KMS-11 (cell line): ENCODE measurements at regions not wholly inside any gene's neighbourhood (a gene's known extent, or its start where the extent isn't known, plus 50 kb on each side); places are given as distances from the start of the nearest gene placed in this dataset.

ENCODE experiments used
- H2AFZ ChIP-seq: fragments of 200-600 bp; sonication (generic); 2 replicates; pipeline ENCODE4 v1.6.1; 2016; ENCODE audit warnings: antibody characterized with exemption, mixed run types, low read depth
- H3K27ac ChIP-seq: fragments of 200-600 bp; sonication (generic); 2 replicates; pipeline ENCODE4 v1.6.1; 2016; ENCODE audit warnings: mild to moderate bottlenecking, mixed run types
- H3K27me3 ChIP-seq: fragments of 200-600 bp; sonication (generic); 2 replicates; pipeline ENCODE4 v1.6.1; 2017; ENCODE audit warnings: mild to moderate bottlenecking, low read depth, mixed run types, moderate library complexity; ENCODE audit not compliant: insufficient read depth
- H3K36me3 ChIP-seq: fragments of 200-600 bp; sonication (generic); 2 replicates; pipeline ENCODE4 v1.6.1; 2017; ENCODE audit warnings: mild to moderate bottlenecking, mixed run types; ENCODE audit not compliant: insufficient read depth
- H3K4me1 ChIP-seq: fragments of 200-600 bp; sonication (generic); 2 replicates; pipeline ENCODE4 v1.6.1; 2016; ENCODE audit warnings: mild to moderate bottlenecking, low read depth, mixed run types; ENCODE audit not compliant: poor library complexity, severe bottlenecking
- H3K4me2 ChIP-seq: fragments of 200-600 bp; sonication (generic); 2 replicates; pipeline ENCODE4 v1.7.0; 2016; ENCODE audit warnings: mild to moderate bottlenecking, mixed run types
- H3K4me3 ChIP-seq: fragments of 200-600 bp; sonication (generic); IDR thresholded peaks from 2 replicates; pipeline ENCODE4 v1.6.1; 2017; ENCODE audit warnings: low read depth, low read length, mixed read lengths; ENCODE audit not compliant: insufficient read depth
- H3K79me2 ChIP-seq: fragments of 200-600 bp; sonication (generic); 2 replicates; pipeline ENCODE4 v1.6.1; 2016; ENCODE audit warnings: low read depth, mixed run types; ENCODE audit not compliant: insufficient read depth
- H3K9ac ChIP-seq: fragments of 200-600 bp; sonication (generic); 2 replicates; pipeline ENCODE4 v1.6.1; 2016; ENCODE audit warnings: mild to moderate bottlenecking, mixed run types
- H4K20me1 ChIP-seq: fragments of 200-600 bp; sonication (generic); 2 replicates; pipeline ENCODE4 v1.6.1; 2016; ENCODE audit warnings: mild to moderate bottlenecking, mixed run types; ENCODE audit not compliant: insufficient read depth
- TF ChIP-seq, protein P1 (sequence below): fragments of 200-600 bp; sonication (generic); conservative IDR thresholded peaks from 2 replicates; pipeline ENCODE4 v1.6.1; 2017; ENCODE audit warnings: low read depth, mild to moderate bottlenecking, antibody characterized with exemption, low read length, moderate library complexity, mixed read lengths

DNA sequence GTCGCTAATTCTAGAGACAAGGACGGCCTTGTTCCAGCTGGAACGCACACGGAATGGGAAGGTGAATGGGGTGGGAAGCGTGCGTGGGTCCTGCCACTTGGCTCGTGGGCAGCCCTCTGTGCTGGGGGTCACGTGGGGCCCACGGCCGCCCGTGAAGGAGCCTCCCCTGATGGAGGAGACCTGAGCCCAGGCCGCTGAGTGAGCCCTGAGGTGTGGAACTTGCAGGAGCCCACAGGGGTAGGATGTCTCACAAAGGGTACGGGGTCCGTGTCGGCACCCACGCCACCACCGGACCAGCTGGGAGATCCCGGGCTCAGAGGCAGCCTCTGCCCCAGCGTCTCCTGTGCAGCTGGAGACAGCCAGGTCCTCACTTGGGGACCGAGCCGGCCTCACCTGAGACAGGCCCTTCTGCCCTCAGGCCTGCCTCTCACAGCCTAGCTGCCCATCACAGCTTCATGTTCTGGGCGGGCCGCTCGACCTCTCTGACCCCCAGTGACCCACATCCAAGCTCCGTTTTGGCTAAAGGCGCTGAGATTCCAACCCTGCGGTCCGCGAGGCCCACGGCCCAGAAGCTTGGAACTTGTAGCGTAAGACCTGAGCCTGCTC, 84.8 kb downstream of the FOXL3 start:
- TF ChIP-seq, protein P1, sequence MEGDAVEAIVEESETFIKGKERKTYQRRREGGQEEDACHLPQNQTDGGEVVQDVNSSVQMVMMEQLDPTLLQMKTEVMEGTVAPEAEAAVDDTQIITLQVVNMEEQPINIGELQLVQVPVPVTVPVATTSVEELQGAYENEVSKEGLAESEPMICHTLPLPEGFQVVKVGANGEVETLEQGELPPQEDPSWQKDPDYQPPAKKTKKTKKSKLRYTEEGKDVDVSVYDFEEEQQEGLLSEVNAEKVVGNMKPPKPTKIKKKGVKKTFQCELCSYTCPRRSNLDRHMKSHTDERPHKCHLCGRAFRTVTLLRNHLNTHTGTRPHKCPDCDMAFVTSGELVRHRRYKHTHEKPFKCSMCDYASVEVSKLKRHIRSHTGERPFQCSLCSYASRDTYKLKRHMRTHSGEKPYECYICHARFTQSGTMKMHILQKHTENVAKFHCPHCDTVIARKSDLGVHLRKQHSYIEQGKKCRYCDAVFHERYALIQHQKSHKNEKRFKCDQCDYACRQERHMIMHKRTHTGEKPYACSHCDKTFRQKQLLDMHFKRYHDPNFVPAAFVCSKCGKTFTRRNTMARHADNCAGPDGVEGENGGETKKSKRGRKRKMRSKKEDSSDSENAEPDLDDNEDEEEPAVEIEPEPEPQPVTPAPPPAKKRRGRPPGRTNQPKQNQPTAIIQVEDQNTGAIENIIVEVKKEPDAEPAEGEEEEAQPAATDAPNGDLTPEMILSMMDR = no peak
- Histone ChIP-seq H3K9ac (no peak overlapping the region), H4K20me1 (no peaks in the 10 kb centered on the region), H2AFZ (no peak overlapping the region), H3K27me3 (peaks cover 44% of the 10 kb centered on the region), H3K27ac (no peak overlapping the region), H3K4me2 (no peak overlapping the region), H3K4me3 (no peak overlapping the region), H3K79me2 (no peaks in the 10 kb centered on the region), H3K36me3 (no peaks in the 10 kb centered on the region), H3K4me1 (no peaks in the 10 kb centered on the region)

DNA sequence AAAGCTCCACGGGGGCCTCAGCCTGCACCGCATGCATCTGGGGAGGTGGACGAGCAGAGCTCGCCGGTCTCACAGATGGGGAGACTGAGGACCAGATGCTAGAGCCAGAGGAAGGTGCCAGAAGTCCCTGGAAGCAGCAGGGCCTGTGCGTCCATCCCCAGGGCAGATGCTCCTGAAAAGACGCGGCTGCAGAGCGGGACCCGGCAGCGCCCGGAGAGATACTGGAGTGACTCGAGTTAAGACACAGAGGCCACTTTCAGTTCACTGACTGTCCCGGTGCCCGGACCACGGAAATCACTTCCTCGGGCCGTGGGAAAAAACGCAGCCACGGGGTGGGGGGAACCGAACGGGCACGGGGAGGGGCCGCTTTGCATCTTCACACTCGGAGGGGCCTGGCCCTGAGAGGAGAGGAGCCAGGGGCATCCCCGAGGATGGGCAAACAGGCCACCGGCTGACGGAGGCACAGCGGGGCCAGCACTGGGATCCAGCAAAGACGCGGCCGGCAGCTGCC, 85.4 kb downstream of the FOXL3 start:
- no peak overlapping the region for H2AFZ ChIP-seq
- no peak overlapping the region for H3K4me3 ChIP-seq
- TF ChIP-seq, protein P1 = no peak
- no peaks in the 10 kb centered on the region for H3K4me1 ChIP-seq
- H3K9ac ChIP-seq = no peak overlapping the region
- no peak overlapping the region for H3K27ac ChIP-seq
- no peaks in the 10 kb centered on the region for H4K20me1 ChIP-seq
- no peaks in the 10 kb centered on the region for H3K79me2 ChIP-seq
- no peak overlapping the region for H3K4me2 ChIP-seq
- peaks cover 44% of the 10 kb centered on the region for H3K27me3 ChIP-seq
- H3K36me3 ChIP-seq = no peaks in the 10 kb centered on the region

- H3K27me3 ChIP-seq = peaks cover 44% of the 10 kb centered on the region
- H3K4me2 ChIP-seq = no peak overlapping the region
- H2AFZ ChIP-seq = no peak overlapping the region
- no peaks in the 10 kb centered on the region for H3K36me3 ChIP-seq
- H4K20me1 ChIP-seq = no peaks in the 10 kb centered on the region
- TF ChIP-seq, protein P1 = no peak
- no peaks in the 10 kb centered on the region for H3K79me2 ChIP-seq
- no peak overlapping the region for H3K9ac ChIP-seq
- no peak overlapping the region for H3K27ac ChIP-seq
- H3K4me3 ChIP-seq = no peak overlapping the region
- no peaks in the 10 kb centered on the region for H3K4me1 ChIP-seq
Measured at GRCh38 chr7:375901-376305, 85.9 kb downstream of the FOXL3 start.

DNA sequence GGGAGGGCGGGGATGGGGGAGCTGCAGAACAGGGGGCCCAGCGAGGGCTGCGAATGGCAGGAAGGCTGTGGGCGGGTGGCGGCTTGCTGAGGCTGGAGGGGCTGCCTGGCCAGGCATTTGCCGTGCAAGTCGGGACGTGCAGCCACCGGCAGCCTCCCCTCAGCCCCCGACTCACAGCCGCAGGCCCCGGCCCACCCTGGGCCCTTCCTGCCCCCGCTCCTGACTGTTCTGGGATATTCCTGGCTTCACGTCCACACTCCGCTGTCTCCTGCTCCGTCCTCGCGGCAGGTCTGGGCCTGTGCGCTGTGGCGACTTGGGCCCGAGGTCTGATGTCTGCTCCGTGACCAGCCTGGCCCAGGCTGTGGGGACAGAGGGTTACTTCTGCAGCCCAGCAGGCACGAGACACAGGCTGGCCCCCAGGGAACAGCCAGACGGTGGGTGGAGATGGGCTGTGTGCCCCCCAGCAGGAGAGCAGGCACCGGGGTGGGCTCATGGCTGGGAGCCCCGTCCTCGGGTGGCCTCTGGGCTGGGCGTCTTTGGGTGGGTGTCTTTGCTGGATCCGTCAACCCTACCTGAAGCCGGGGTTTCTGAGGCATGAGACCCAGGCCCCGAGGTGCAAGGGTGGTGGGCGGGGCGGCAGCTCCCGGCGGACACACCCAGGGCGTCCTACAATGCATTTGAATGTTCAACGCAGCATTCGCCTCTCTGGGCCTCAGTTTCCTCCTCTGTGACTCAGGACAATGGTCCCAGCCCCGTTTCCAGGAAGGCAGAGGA, 86.5 kb downstream of the FOXL3 start:
- no peaks in the 10 kb centered on the region for H3K36me3 ChIP-seq
- no peak overlapping the region for H2AFZ ChIP-seq
- H3K4me3 ChIP-seq = no peak overlapping the region
- H3K9ac ChIP-seq = no peak overlapping the region
- H4K20me1 ChIP-seq = no peaks in the 10 kb centered on the region
- H3K4me1 ChIP-seq = no peaks in the 10 kb centered on the region
- H3K4me2 ChIP-seq = no peak overlapping the region
- TF ChIP-seq, protein P1 = no peak
- H3K27ac ChIP-seq = no peak overlapping the region
- H3K79me2 ChIP-seq = no peaks in the 10 kb centered on the region
- peaks cover 44% of the 10 kb centered on the region for H3K27me3 ChIP-seq
